ENCODE measurements at regions not wholly inside any gene's neighbourhood (a gene's known extent, or its start where the extent isn't known, plus 50 kb on each side); places are given as distances from the start of the nearest gene placed in this dataset.
"Not testable (repeated sequence)": the region's sequence is repeated elsewhere in the genome, so short reads cannot be mapped to it uniquely, and the experiment has no call there.

DNA sequence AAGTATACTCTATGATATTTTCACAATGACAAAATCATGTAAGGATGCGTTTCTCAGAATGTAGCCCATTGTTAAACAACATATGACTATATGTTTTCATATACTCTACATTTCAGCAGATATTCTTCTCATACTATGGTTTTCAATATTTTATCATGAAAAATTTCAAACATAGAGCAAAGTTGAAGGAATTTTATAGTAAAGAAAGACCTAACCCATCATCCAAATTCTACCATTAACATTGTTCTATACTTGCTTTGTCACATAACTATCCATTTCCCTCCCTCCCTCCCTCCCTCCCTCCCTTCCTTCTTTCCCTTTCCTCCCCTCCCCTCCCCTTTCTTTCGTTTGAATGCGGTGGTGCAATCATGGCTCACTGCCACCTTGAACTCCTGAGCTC lies 109.4 kb downstream of the FHIP1A start:
- TF ChIP-seq, protein P1, sequence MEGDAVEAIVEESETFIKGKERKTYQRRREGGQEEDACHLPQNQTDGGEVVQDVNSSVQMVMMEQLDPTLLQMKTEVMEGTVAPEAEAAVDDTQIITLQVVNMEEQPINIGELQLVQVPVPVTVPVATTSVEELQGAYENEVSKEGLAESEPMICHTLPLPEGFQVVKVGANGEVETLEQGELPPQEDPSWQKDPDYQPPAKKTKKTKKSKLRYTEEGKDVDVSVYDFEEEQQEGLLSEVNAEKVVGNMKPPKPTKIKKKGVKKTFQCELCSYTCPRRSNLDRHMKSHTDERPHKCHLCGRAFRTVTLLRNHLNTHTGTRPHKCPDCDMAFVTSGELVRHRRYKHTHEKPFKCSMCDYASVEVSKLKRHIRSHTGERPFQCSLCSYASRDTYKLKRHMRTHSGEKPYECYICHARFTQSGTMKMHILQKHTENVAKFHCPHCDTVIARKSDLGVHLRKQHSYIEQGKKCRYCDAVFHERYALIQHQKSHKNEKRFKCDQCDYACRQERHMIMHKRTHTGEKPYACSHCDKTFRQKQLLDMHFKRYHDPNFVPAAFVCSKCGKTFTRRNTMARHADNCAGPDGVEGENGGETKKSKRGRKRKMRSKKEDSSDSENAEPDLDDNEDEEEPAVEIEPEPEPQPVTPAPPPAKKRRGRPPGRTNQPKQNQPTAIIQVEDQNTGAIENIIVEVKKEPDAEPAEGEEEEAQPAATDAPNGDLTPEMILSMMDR (IDR thresholded peaks at IDR 0.05; ENCODE audit: control extremely low read depth, extremely low read depth, low read depth, missing control alignments) = no peak
- ChIA-PET CTCF (no interaction called here), POLR2A (no interaction called here)
- no peak for DNase-seq (ENCODE audit: extremely low spot score)

DNA sequence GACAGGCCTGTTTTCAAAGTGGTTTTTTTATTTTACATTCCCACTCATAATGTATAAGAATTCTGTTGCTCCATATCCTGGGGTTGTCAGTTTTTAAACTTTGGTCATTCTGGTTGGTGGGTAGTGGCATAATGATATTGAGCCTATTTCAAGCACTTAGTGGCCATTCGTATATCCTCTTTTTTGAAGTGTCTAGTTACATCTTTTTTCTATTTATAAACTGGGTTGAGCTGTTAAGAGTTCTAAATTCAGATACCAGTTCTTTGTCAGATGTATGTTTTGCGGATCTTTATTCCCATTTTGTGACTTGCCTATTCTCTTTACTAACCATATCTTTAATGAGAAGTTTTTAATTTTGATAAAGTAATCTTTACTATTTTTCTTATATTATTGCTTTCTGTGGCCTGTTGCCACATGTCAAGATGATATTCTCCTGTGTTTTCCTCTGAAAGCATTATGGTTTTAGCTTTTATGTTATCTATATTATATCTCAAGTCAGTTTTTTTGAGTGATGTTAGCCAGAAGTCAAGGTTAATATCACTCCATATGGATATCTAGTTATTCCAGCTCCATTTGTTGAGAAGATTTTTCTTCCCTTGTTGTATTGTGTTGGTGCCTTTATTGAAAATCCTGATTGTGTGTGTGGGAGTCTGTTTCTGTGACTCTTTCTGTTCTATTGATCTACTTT lies 110.9 kb downstream of the FHIP1A start:
- no peak for DNase-seq (ENCODE audit: extremely low spot score)
- ChIA-PET CTCF (interaction anchor here (1.0 to 1.1 kb wide), 2 partner anchors 8 to 11 kb away, joined by 3 read pairs; no protein-coding TSS in a partner anchor), POLR2A (no interaction called here)
- TF ChIP-seq, protein P1 (IDR thresholded peaks at IDR 0.05; ENCODE audit: control extremely low read depth, extremely low read depth, low read depth, missing control alignments) = no peak

DNA sequence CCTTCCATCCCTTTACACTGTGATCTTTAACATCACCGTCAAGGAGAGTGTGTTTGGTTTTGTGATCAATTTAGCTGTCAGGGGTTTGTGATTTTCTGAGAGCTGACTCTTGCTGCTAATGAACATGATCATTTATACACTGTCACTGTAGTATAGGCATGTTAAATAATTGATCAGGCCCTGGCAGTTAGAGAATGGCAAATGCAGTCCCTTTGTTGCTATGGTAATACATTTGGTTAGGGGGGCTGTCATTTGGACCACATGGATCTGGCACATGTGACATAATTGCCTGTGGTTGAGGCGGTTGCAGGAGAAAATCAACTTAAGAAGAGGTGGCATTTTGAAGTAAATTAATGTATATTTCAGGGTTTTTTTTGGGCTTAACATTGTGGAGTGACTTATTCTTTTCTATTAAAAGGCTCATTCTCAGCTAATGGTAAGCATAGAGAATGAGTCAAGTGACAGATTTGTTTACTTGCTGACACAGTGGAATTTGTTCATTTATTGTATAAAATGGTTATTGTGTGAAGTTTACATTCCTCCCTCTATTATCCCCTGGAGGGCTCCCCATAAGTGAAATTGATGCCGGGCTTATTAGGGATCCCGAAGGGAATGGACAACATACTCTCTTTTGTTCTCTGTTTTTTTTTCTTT lies 114.0 kb downstream of the FHIP1A start:
- ChIA-PET CTCF (interaction anchor here (1.1 to 1.2 kb wide), 2 partner anchors 13 to 15 kb away, joined by 3 to 4 read pairs; no protein-coding TSS in a partner anchor), POLR2A (no interaction called here)
- DNase-seq (ENCODE audit: extremely low spot score) = no peak
- TF ChIP-seq, protein P1 (IDR thresholded peaks at IDR 0.05; ENCODE audit: control extremely low read depth, extremely low read depth, low read depth, missing control alignments) = no peak

DNA sequence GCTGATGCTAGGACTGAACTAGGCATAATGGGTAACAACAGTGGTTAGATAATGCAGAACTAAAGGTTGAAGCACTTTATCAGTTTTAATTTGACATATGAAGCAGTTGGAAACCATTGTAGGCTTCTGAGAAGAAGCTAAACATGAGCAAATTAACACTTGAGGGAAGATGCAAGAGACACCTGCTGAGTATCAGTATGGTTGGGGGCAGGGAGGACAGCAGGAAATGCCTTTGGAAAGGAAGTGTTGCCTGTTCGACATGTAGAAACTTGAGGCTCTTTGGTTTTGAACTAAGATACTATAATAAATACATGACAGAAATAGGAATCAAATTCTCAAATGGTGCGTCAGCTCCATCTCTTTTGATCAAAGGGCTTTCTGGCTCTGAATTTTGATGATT lies 115.6 kb downstream of the FHIP1A start:
- CTCF ChIA-PET = no interaction called here
- TF ChIP-seq, protein P1 (IDR thresholded peaks at IDR 0.05; ENCODE audit: control extremely low read depth, extremely low read depth, low read depth, missing control alignments) = no peak
- POLR2A ChIA-PET = no interaction called here

DNA sequence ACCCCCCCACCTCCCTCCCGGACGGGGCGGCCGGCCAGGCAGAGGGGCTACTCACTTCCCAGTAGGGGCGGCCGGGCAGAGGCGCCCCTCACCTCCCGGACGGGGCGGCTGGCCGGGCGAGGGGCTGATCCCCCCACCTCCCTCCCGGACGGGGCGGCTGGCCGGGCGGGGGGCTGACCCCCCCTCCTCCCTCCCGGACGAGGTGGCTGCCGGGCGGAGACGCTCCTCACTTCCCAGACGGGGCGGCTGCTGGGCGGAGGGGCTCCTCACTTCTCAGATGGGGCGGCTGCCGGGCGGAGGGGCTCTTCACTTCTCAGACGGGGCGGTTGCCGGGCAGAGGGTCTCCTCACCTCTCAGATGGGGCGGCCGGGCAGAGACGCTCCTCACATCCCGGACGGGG lies 117.5 kb downstream of the FHIP1A start:
- DNase-seq (ENCODE audit: extremely low spot score); CTCF ChIA-PET; POLR2A ChIA-PET: not testable (repeated sequence)

More for the DNA sequence above, 115.6 kb downstream of the FHIP1A start:
- no peak for DNase-seq (ENCODE audit: extremely low spot score)

DNA sequence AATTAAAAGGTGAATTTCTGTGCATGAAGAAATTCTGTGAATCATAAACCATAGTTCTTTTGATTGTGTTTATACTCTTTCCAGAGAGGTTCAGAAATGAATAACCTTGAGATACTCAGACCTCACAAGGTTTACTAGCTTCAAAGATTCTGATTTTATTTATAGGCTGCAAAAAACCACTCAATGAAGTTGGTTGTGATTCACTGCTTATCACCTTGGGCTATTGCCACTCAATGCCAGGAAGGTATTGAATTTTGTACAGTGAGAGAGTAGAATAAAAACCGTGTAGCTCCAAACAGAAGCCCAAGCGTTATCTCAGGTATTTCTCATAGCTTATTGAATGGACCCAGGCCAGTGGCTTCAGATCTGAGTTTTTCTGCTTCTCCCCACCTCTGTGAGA lies 118.7 kb downstream of the FHIP1A start:
- POLR2A ChIA-PET = no interaction called here
- CTCF ChIA-PET = interaction anchor here (1.0 to 2.6 kb wide), 5 partner anchors 8 to 76 kb away, joined by 3 to 8 read pairs (median 3); no protein-coding TSS in a partner anchor
- no peak for DNase-seq (ENCODE audit: extremely low spot score)
- TF ChIP-seq, protein P1 (IDR thresholded peaks at IDR 0.05; ENCODE audit: control extremely low read depth, extremely low read depth, low read depth, missing control alignments) = no peak

DNA sequence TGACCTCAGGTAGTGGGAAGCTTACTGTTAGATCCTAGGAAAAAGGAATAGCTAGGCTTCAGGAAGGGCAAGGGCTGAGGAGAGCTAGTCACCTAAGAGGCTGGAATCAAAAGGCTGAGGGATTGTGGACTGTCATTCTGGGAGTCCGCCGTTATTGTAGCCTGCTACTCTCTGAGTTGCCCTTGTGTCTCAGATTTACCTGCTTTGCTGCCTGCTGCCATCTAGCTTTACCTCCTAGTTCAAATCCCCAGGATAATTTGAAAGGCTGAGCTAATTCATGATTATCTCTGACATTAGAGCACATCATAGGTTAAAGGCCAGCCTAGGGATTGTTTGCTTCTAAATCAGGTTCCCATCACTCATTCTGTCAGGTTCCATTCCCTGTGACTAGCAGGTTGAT lies 120.2 kb downstream of the FHIP1A start:
- TF ChIP-seq, protein P1 (IDR thresholded peaks at IDR 0.05; ENCODE audit: control extremely low read depth, extremely low read depth, low read depth, missing control alignments) = no peak
- CTCF ChIA-PET = interaction anchor here (1.2 to 2.6 kb wide), 4 partner anchors 7 to 117 kb away, joined by 3 to 8 read pairs (median 4); no protein-coding TSS in a partner anchor
- no peak for DNase-seq (ENCODE audit: extremely low spot score)
- POLR2A ChIA-PET = no interaction called here
